IMR-90 (cell line): ENCODE measurements at regions not wholly inside any gene's neighbourhood (a gene's known extent, or its start where the extent isn't known, plus 50 kb on each side); places are given as distances from the start of the nearest gene placed in this dataset.

Source experiments
- ATAC-seq: fragments of 200-7000 bp; cut with Tn5 transposase; 2 replicates; pipeline ENCODE4 v1.9.1; 2020; ENCODE audit warnings: low read depth, mild to moderate bottlenecking, moderate library complexity
- BruUV-seq: library from RNA; stranded (reverse); fragments of 400-500 nt; replicated peaks from 2 replicates; lab custom pipeline; 2021; lab: Mats Ljungman, UMichigan
- CTCF ChIA-PET: fragments of 300-600 bp; formaldehyde crosslinking; extraction: SDS; loops from one replicate; lab custom pipeline; 2021; ENCODE audit warnings: antibody characterized with exemption; lab: Yijun Ruan, JAX
- POLR2A ChIA-PET: fragments of 300-600 bp; sonication (Branson Sonifier 250); formaldehyde crosslinking; loops from one replicate; lab custom pipeline; 2022; ENCODE audit warnings: antibody characterized with exemption; ENCODE audit not compliant: unreplicated experiment; lab: Charles Lee
- DNase-seq: peaks from one replicate; pipeline ENCODE4 v3.0.0; 2013
- H2AFZ ChIP-seq: replicated peaks from 2 replicates; pipeline ENCODE3; 2013; ENCODE audit warnings: low read length, mild to moderate bottlenecking; ENCODE audit not compliant: poor library complexity
- H2AK5ac ChIP-seq: 2 replicates; pipeline ENCODE4 v1.6.1; 2013; ENCODE audit warnings: low read depth, low read length, inconsistent platforms
- H2AK9ac ChIP-seq: replicated peaks from 2 replicates; pipeline ENCODE3; 2013; ENCODE audit warnings: mild to moderate bottlenecking, low read depth, low read length, moderate library complexity; ENCODE audit not compliant: poor library complexity
- H2BK120ac ChIP-seq: 2 replicates; pipeline ENCODE4 v1.6.1; 2013; ENCODE audit warnings: low read depth, low read length, inconsistent platforms
- H2BK15ac ChIP-seq: 3 replicates; pipeline ENCODE4 v1.6.1; 2013; ENCODE audit warnings: low read depth, low read length, inconsistent platforms
- H2BK20ac ChIP-seq: 2 replicates; pipeline ENCODE4 v1.6.1; 2013; ENCODE audit warnings: low read depth, mild to moderate bottlenecking, inconsistent platforms, low read length, moderate library complexity
- H2BK5ac ChIP-seq: 2 replicates; pipeline ENCODE4 v1.6.1; 2013; ENCODE audit warnings: mild to moderate bottlenecking, low read depth, low read length, inconsistent platforms; ENCODE audit not compliant: poor library complexity, severe bottlenecking
- H3K14ac ChIP-seq: replicated peaks from 2 replicates; pipeline ENCODE4 v1.6.1; 2013; ENCODE audit warnings: low read depth, low read length, inconsistent platforms
- H3K18ac ChIP-seq: 2 replicates; pipeline ENCODE4 v1.6.1; 2013; ENCODE audit warnings: low read depth, low read length, control low read depth
- H3K23ac ChIP-seq: 2 replicates; pipeline ENCODE4 v1.6.1; 2013; ENCODE audit warnings: low read depth, low read length, inconsistent platforms
- H3K27ac ChIP-seq: 2 replicates; pipeline ENCODE4 v1.5.1; 2013; ENCODE audit warnings: mild to moderate bottlenecking, control low read depth, low read length; ENCODE audit not compliant: insufficient read depth
- H3K27me3 ChIP-seq: 2 replicates; pipeline ENCODE4 v1.6.1; 2013; ENCODE audit warnings: low read length; ENCODE audit not compliant: control insufficient read depth, insufficient read depth
- H3K36me3 ChIP-seq: 2 replicates; pipeline ENCODE4 v1.6.1; 2013; ENCODE audit warnings: low read length, mixed read lengths; ENCODE audit not compliant: control insufficient read depth, insufficient read depth
- H3K4ac ChIP-seq: 2 replicates; pipeline ENCODE4 v1.6.1; 2013; ENCODE audit warnings: low read depth, low read length, inconsistent platforms
- H3K4me1 ChIP-seq: 2 replicates; pipeline ENCODE4 v1.6.1; 2013; ENCODE audit warnings: low read length, mixed read lengths; ENCODE audit not compliant: control insufficient read depth, insufficient read depth
- H3K4me2 ChIP-seq: 2 replicates; pipeline ENCODE4 v1.6.1; 2013; ENCODE audit warnings: low read depth, mild to moderate bottlenecking, control low read depth, low read length, moderate library complexity
- H3K4me3 ChIP-seq: 2 replicates; pipeline ENCODE4 v1.5.1; 2013; ENCODE audit warnings: low read depth, mild to moderate bottlenecking, control low read depth, low read length, moderate library complexity; ENCODE audit not compliant: insufficient read depth
- H3K56ac ChIP-seq: 2 replicates; pipeline ENCODE4 v1.6.1; 2013; ENCODE audit warnings: low read length, inconsistent platforms; ENCODE audit not compliant: insufficient read depth; ENCODE audit errors: extremely low read depth
- H3K79me1 ChIP-seq, 2 experiments: 2 replicates each; pipeline ENCODE4 v1.6.1; 2013; ENCODE audit warnings: low read length in 2 of 2, inconsistent platforms in 1 of 2, low read depth in 1 of 2
- H3K9ac ChIP-seq: 2 replicates; pipeline ENCODE4 v1.6.1; 2013; ENCODE audit warnings: low read depth, low read length, control low read depth
- H3K9me1 ChIP-seq: 2 replicates; pipeline ENCODE4 v1.6.1; 2013; ENCODE audit warnings: low read length, inconsistent platforms; ENCODE audit not compliant: insufficient read depth
- H3K9me3 ChIP-seq: 2 replicates; pipeline ENCODE4 v1.6.1; 2013; ENCODE audit warnings: low read length; ENCODE audit not compliant: control insufficient read depth, insufficient read depth
- H4K20me1 ChIP-seq: 2 replicates; pipeline ENCODE4 v1.6.1; 2013; ENCODE audit warnings: low read length, inconsistent platforms; ENCODE audit not compliant: insufficient read depth
- H4K5ac ChIP-seq: 2 replicates; pipeline ENCODE4 v1.6.1; 2013; ENCODE audit warnings: mild to moderate bottlenecking, low read depth, low read length, control low read depth
- H4K8ac ChIP-seq, 2 experiments: 2 replicates each; pipeline ENCODE4 v1.6.1; 2013; ENCODE audit warnings: low read depth in 2 of 2, low read length in 2 of 2, control low read depth in 1 of 2, inconsistent platforms in 1 of 2
- H4K91ac ChIP-seq: 2 replicates; pipeline ENCODE4 v1.6.1; 2013; ENCODE audit warnings: low read depth, low read length, inconsistent platforms; ENCODE audit not compliant: insufficient read depth
- BHLHE40 ChIP-seq: fragments of 150-350 bp; IDR thresholded peaks from 2 replicates; pipeline ENCODE4 v1.6.1; 2016; ENCODE audit warnings: mild to moderate bottlenecking, low read depth, low read length
- CHD1 ChIP-seq: IDR thresholded peaks from 2 replicates; pipeline ENCODE4 v1.6.1; 2012; ENCODE audit warnings: low read depth, low read length, improper control_type of control experiment
- FOS ChIP-seq: fragments of 150-350 bp; IDR thresholded peaks from 2 replicates; pipeline ENCODE4 v1.6.1; 2016; ENCODE audit warnings: low read depth, low read length
- POLR2A ChIP-seq: IDR thresholded peaks from 2 replicates; pipeline ENCODE4 v1.6.1; 2012; ENCODE audit warnings: mild to moderate bottlenecking, low read depth, low read length
- RAD21 ChIP-seq: IDR thresholded peaks from 2 replicates; pipeline ENCODE4 v1.6.1; 2012; ENCODE audit warnings: low read length, improper control_type of control experiment
- RCOR1 ChIP-seq: IDR thresholded peaks from 2 replicates; pipeline ENCODE4 v1.6.1; 2012; ENCODE audit warnings: mild to moderate bottlenecking, low read length, improper control_type of control experiment; ENCODE audit not compliant: insufficient replicate concordance
- RFX5 ChIP-seq: IDR thresholded peaks from 2 replicates; pipeline ENCODE4 v1.8.0; 2012; ENCODE audit warnings: low read depth, mild to moderate bottlenecking, low read length, moderate library complexity
- WGBS, 2 experiments: methylation state at CpG; one replicate each; pipeline versions ENCODE4 v1.1.5 to v1.1.7; 2013; ENCODE audit warnings: missing lambda C conversion rate in 2 of 2; ENCODE audit not compliant: insufficient read length in 1 of 2; ENCODE audit errors: extremely low coverage in 2 of 2; 5-methylcytosine and 5-hydroxymethylcytosine counted together
- dilution Hi-C: fragments of 300-500 bp; cut with HindIII; formaldehyde crosslinking; loops from one replicate; pipeline ENCODE4 v1.14.3; 2018; ENCODE audit warnings: low sequenced_read_pairs; ENCODE audit not compliant: unreplicated experiment
- in situ Hi-C: fragments of 300-500 bp; cut with MboI; formaldehyde crosslinking; loops from 3 replicates; pipeline ENCODE4 v1.14.3; 2019; ENCODE audit warnings: low sequenced_read_pairs, inconsistent platforms, mixed read lengths
- intact Hi-C: fragments of 100-400 bp; cut with micrococcal nuclease; formaldehyde crosslinking; loops from 2 replicates; pipeline ENCODE4 v1.10.0; 2022
- TF ChIP-seq, protein P1 (sequence below): conservative IDR thresholded peaks from 2 replicates; pipeline ENCODE4 v1.5.1; 2012; ENCODE audit warnings: mild to moderate bottlenecking, low read depth, low read length, improper control_type of control experiment
- TF ChIP-seq, protein P2 (sequence below): fragments of 150-350 bp; IDR thresholded peaks from 2 replicates; pipeline ENCODE4 v1.6.1; 2017; ENCODE audit warnings: mild to moderate bottlenecking, antibody characterized with exemption, low read length, low read depth
- TF ChIP-seq, protein P3 (sequence below): fragments of 150-350 bp; IDR thresholded peaks from 2 replicates; pipeline ENCODE4 v1.6.1; 2016; ENCODE audit warnings: low read depth, mild to moderate bottlenecking, low read length, moderate library complexity, borderline replicate concordance

DNA sequence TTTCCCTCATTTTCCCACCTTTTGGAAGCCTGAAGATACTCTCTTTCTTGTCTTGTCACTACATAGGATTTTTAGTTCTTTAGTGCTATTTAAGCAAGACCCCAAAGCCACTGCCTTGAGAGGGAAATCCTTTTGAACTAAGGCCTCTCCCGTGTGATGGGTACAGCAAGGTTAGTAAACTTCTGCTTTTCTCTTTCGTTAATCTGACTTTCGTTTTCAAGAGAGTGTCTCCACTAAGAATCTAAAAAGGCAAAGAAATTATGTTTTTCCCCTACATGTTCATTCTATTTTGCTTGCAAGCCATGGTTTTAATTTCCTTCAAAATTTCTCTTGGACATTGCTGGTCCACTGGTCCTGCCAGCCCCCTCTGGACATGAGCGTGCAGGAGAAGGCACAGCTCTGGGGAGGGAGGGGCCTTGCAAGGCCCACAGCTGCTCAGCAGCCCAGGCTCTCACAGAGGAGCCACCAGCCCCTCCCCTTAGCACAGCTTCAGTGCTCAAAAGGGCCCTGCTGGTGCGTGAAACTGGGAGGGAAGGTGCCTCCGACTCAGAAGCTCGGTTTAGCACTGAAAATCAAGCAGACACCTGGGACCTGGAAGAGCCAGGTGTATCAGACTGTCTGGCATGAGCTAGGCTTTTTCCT lies 210.9 kb upstream of the GALNT2 start:
- H2BK120ac ChIP-seq, result no peak overlapping the region
- peak overlapping the region; percentile 6; the same call in 1 of the 2 replicates for H3K4me3 ChIP-seq
- dilution Hi-C loops, result no loop called here
- H3K79me1 ChIP-seq, result no peaks in the 10 kb centered on the region
- H2BK15ac ChIP-seq, result no peak overlapping the region
- in situ Hi-C loops, result no loop called here
- POLR2A ChIA-PET, result no interaction called here
- no peak overlapping the region for H4K8ac ChIP-seq
- H2AK9ac ChIP-seq, result no peak overlapping the region
- ATAC-seq (peak; percentile 70), DNase-seq (no peak)
- no peaks in the 10 kb centered on the region for H3K36me3 ChIP-seq
- H4K20me1 ChIP-seq, result no peaks in the 10 kb centered on the region
- H4K5ac ChIP-seq, result no peak overlapping the region
- H2AFZ ChIP-seq, result no peak overlapping the region
- H3K9me1 ChIP-seq, result no peaks in the 10 kb centered on the region
- no peak overlapping the region for H3K9ac ChIP-seq
- H3K23ac ChIP-seq, result no peak overlapping the region
- no CpG with 5 or more reads among the region's 7 CpGs for WGBS, 2 experiments
- H2BK20ac ChIP-seq, result no peak overlapping the region
- no peak overlapping the region for H3K56ac ChIP-seq
- no peak overlapping the region for H3K4me2 ChIP-seq
- no peaks in the 10 kb centered on the region for H3K9me3 ChIP-seq
- no peak overlapping the region for H2AK5ac ChIP-seq
- H4K91ac ChIP-seq, result no peak overlapping the region
- TF ChIP-seq, protein P1, sequence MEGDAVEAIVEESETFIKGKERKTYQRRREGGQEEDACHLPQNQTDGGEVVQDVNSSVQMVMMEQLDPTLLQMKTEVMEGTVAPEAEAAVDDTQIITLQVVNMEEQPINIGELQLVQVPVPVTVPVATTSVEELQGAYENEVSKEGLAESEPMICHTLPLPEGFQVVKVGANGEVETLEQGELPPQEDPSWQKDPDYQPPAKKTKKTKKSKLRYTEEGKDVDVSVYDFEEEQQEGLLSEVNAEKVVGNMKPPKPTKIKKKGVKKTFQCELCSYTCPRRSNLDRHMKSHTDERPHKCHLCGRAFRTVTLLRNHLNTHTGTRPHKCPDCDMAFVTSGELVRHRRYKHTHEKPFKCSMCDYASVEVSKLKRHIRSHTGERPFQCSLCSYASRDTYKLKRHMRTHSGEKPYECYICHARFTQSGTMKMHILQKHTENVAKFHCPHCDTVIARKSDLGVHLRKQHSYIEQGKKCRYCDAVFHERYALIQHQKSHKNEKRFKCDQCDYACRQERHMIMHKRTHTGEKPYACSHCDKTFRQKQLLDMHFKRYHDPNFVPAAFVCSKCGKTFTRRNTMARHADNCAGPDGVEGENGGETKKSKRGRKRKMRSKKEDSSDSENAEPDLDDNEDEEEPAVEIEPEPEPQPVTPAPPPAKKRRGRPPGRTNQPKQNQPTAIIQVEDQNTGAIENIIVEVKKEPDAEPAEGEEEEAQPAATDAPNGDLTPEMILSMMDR, result no peak
- no peak for TF ChIP-seq FOS
- TF ChIP-seq, protein P2, sequence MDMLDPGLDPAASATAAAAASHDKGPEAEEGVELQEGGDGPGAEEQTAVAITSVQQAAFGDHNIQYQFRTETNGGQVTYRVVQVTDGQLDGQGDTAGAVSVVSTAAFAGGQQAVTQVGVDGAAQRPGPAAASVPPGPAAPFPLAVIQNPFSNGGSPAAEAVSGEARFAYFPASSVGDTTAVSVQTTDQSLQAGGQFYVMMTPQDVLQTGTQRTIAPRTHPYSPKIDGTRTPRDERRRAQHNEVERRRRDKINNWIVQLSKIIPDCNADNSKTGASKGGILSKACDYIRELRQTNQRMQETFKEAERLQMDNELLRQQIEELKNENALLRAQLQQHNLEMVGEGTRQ, result no peak
- TF ChIP-seq, protein P3, sequence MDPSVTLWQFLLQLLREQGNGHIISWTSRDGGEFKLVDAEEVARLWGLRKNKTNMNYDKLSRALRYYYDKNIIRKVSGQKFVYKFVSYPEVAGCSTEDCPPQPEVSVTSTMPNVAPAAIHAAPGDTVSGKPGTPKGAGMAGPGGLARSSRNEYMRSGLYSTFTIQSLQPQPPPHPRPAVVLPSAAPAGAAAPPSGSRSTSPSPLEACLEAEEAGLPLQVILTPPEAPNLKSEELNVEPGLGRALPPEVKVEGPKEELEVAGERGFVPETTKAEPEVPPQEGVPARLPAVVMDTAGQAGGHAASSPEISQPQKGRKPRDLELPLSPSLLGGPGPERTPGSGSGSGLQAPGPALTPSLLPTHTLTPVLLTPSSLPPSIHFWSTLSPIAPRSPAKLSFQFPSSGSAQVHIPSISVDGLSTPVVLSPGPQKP, result no peak
- TF ChIP-seq CHD1, result no peak
- TF ChIP-seq RFX5, result no peak
- no peak for TF ChIP-seq BHLHE40
- no peak for TF ChIP-seq RCOR1
- no peak for TF ChIP-seq RAD21
- TF ChIP-seq POLR2A, result no peak
- no peak overlapping the region for H3K18ac ChIP-seq
- H2BK5ac ChIP-seq, result no peak overlapping the region
- no peak overlapping the region for H3K14ac ChIP-seq
- H3K27me3 ChIP-seq, result peaks cover 2% of the 10 kb centered on the region; the same call in 1 of the 2 replicates
- no peaks in the 10 kb centered on the region for H3K4me1 ChIP-seq
- CTCF ChIA-PET, result no interaction called here
- intact Hi-C loops, result loop anchor here (10.0 kb wide), 1 partner anchor 191 kb away; no protein-coding TSS in a partner anchor
- H3K4ac ChIP-seq, result no peak overlapping the region
- BruUV-seq, result no TSS peak
- H3K27ac ChIP-seq, result no peak overlapping the region
